DND-41 (cell line): ENCODE measurements at regions not wholly inside any gene's neighbourhood (a gene's known extent, or its start where the extent isn't known, plus 50 kb on each side); places are given as distances from the start of the nearest gene placed in this dataset.

Experiments
- EZH2 ChIP-seq: IDR thresholded peaks from 3 replicates; pipeline ENCODE4 v1.6.1; 2012; ENCODE audit warnings: borderline replicate concordance, low read depth, mild to moderate bottlenecking, moderate library complexity, low read length, inconsistent platforms; ENCODE audit not compliant: severe bottlenecking
- TF ChIP-seq, protein P1 (sequence below): IDR thresholded peaks from 2 replicates; pipeline ENCODE4 v1.5.1; 2012; ENCODE audit warnings: borderline replicate concordance, low read length, moderate library complexity, mild to moderate bottlenecking; ENCODE audit not compliant: poor library complexity, severe bottlenecking; ENCODE audit errors: extremely low read depth

DNA sequence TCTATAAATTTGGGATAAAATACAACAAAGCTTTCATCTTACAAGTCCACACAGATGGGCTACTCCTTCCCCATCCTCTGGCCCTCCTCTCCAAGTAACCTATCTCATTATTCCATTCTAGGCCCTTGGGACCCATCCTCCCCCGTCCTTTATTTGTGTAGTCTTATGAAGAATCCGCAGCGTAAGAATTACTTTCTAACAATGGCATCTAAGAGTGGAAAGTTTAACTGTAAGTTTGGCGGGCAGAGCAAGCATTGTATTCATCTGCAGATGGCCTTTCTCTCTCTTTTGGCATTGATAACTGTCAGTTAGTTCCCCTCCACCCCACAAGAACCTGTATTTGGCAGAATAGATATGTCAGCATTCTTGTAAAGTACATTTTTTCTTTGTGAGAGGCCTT is 91.9 kb upstream of the TSPAN2 start:
- TF ChIP-seq, protein P1, sequence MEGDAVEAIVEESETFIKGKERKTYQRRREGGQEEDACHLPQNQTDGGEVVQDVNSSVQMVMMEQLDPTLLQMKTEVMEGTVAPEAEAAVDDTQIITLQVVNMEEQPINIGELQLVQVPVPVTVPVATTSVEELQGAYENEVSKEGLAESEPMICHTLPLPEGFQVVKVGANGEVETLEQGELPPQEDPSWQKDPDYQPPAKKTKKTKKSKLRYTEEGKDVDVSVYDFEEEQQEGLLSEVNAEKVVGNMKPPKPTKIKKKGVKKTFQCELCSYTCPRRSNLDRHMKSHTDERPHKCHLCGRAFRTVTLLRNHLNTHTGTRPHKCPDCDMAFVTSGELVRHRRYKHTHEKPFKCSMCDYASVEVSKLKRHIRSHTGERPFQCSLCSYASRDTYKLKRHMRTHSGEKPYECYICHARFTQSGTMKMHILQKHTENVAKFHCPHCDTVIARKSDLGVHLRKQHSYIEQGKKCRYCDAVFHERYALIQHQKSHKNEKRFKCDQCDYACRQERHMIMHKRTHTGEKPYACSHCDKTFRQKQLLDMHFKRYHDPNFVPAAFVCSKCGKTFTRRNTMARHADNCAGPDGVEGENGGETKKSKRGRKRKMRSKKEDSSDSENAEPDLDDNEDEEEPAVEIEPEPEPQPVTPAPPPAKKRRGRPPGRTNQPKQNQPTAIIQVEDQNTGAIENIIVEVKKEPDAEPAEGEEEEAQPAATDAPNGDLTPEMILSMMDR = no peak
- TF ChIP-seq EZH2 = no peak
